SK-N-SH treated with all-trans-retinoic acid at 6 μM for 48 hours (cell line): ENCODE measurements at regions not wholly inside any gene's neighbourhood (a gene's known extent, or its start where the extent isn't known, plus 50 kb on each side); places are given as distances from the start of the nearest gene placed in this dataset.

Experiments used
- BACH2 ChIP-seq: fragments of 250-450 bp; sonication (Bioruptor Pico); IDR thresholded peaks from 2 replicates; pipeline ENCODE4 v1.9.0; 2021; ENCODE audit warnings: mild to moderate bottlenecking, borderline replicate concordance
- SNAI2 ChIP-seq: fragments of 250-450 bp; sonication (Bioruptor Pico); IDR thresholded peaks from 2 replicates; pipeline ENCODE4 v1.5.0; 2020; ENCODE audit warnings: mild to moderate bottlenecking, moderate library complexity
- ZNF565 ChIP-seq: fragments of 450-650 bp; formaldehyde crosslinking; conservative IDR thresholded peaks from 2 replicates; pipeline ENCODE4 v1.5.0; 2020; ENCODE audit warnings: low read depth, mild to moderate bottlenecking, moderate library complexity

DNA sequence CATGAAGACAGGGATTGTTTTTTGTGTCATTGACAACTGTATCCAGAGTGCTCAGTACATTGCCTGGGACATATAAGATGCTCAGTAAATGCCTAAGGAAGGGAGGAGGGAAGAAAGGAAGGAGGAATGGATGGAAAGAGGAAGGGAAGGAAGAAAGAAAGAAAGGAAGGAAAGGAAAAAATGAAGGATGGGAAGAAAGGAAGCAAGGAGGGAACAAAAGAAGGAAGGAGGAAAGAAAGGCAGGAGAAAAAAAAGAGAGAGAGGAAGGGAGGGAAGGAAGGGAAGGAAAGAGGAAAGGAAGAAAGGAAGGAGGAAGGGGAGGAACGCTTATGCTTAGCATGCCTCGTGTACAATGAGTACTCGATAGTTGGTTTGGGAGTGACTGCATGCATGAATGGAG, 514.7 kb downstream of the RPS24 start:
- TF ChIP-seq SNAI2 (CRISPR knock-in tag) (no peak), BACH2 (no peak), ZNF565 (CRISPR knock-in tag) (no peak)
